ENCODE measurements at regions not wholly inside any gene's neighbourhood (a gene's known extent, or its start where the extent isn't known, plus 50 kb on each side); places are given as distances from the start of the nearest gene placed in this dataset.

DNA sequence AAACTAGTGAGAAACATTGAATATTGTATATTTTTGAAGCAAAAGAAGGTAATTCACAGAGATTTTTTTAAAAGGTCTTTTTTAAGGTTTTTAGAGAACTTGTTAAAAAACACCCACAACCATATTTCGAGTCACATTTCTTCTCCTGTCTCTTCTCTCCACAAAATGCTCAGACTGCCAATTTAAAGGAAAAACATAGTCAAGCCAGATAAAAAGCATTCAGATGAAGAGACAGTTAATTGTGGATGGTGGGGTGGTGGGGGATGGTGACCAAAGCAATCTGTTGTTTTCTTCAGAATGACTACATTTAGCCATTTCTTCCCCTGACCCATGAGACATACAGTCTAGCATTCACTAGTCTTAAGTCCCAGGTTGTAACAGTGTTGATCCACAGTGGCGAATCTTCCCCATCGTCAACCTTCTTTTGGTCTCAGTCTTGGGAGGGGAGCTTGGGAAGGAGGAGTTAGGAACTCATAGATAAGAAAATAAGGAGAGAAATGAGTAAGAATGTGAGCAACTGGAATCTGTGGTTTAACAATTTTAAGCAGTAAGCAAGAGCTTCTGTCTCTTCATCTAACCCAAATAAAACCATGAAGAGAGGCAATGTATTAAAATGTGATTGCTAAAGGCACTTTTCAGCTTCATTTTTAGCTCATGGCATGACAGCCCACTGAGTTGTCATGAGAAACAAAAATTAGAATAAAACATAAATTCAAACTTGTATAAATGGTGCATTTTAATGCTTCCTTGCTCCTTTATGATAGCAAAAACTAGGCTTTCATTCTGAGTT, 413.7 kb upstream of the FSHR start:
- no peaks in the 10 kb centered on the region for H3K9me3 ChIP-seq (ENCODE audit: insufficient read depth, low read depth, low read length)
- H3K4me1 ChIP-seq (ENCODE audit: insufficient read depth, low read length), result no peaks in the 10 kb centered on the region
- TF ChIP-seq CTCF (IDR thresholded peaks at IDR 0.05; ENCODE audit: insufficient read depth, low read depth, low read length) (no peak), EZH2 (IDR thresholded peaks at IDR 0.05; ENCODE audit: insufficient read depth, low read length) (no peak)
- no peak overlapping the region for H3K4me3 Mint-ChIP-seq (ENCODE audit: unreplicated experiment)
- H3K4me3 ChIP-seq (ENCODE audit: insufficient read depth, low read depth, low read length), result no peak overlapping the region
- no peaks in the 10 kb centered on the region for H3K9me3 Mint-ChIP-seq (ENCODE audit: unreplicated experiment)
- no peak overlapping the region for H3K27ac ChIP-seq (ENCODE audit: low read depth, low read length)
- H3K4me1 Mint-ChIP-seq (ENCODE audit: low read depth, unreplicated experiment), result peaks cover 8% of the 10 kb centered on the region
- H3K9ac ChIP-seq (ENCODE audit: low read length), result no peak overlapping the region
- no peaks in the 10 kb centered on the region for H3K36me3 ChIP-seq (ENCODE audit: insufficient read depth, low read length)
- no peaks in the 10 kb centered on the region for H4K20me1 ChIP-seq (ENCODE audit: insufficient read depth, low read length)
- no peak for FAIRE-seq
- H3K36me3 Mint-ChIP-seq (ENCODE audit: low read depth, unreplicated experiment), result no peaks in the 10 kb centered on the region
- H3K4me2 ChIP-seq (ENCODE audit: low read length), result no peak overlapping the region
- DNase-seq (ENCODE audit: low read depth), result no peak
- no peaks in the 10 kb centered on the region for H3K27me3 Mint-ChIP-seq (ENCODE audit: low read depth, unreplicated experiment)
- no peak overlapping the region for H3K27ac Mint-ChIP-seq (ENCODE audit: unreplicated experiment)
- H3K27me3 ChIP-seq (ENCODE audit: insufficient read depth, low read length), result no peaks in the 10 kb centered on the region
- H3K79me2 ChIP-seq (ENCODE audit: insufficient read depth, low read length), result no peaks in the 10 kb centered on the region
- H2AFZ ChIP-seq (ENCODE audit: low read depth, low read length), result no peak overlapping the region

DNA sequence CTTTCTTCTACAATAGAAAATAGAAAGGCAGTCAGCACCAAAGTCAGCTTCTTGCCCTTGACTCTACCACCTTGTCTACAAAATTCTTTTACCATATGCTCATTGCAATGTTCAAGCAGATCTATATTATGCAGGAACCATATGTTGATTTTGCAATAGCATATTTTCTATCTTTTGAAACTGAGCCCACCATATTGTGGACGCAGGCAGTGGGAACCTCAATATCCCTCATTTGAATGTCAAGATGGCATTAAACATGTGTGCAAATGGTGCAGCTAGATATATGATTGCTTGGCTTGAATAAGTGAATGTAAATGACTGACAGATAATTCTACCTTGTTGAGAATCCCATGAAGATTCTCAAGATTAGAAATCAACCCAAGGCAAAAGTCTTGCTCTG, 412.7 kb upstream of the FSHR start:
- Histone ChIP-seq H3K79me2 (ENCODE audit: insufficient read depth, low read length) (no peaks in the 10 kb centered on the region), H3K9me3 (ENCODE audit: insufficient read depth, low read depth, low read length) (no peaks in the 10 kb centered on the region), H3K4me3 (ENCODE audit: insufficient read depth, low read depth, low read length) (no peak overlapping the region), H3K4me2 (ENCODE audit: low read length) (no peak overlapping the region), H3K36me3 (ENCODE audit: insufficient read depth, low read length) (no peaks in the 10 kb centered on the region), H3K27ac (ENCODE audit: low read depth, low read length) (no peak overlapping the region), H3K27me3 (ENCODE audit: insufficient read depth, low read length) (no peaks in the 10 kb centered on the region), H4K20me1 (ENCODE audit: insufficient read depth, low read length) (no peaks in the 10 kb centered on the region), H3K4me1 (ENCODE audit: insufficient read depth, low read length) (no peaks in the 10 kb centered on the region), H3K9ac (ENCODE audit: low read length) (no peak overlapping the region), H2AFZ (ENCODE audit: low read depth, low read length) (no peak overlapping the region)
- no peak for TF ChIP-seq EZH2 (IDR thresholded peaks at IDR 0.05; ENCODE audit: insufficient read depth, low read length)
- TF ChIP-seq CTCF (IDR thresholded peaks at IDR 0.05; ENCODE audit: insufficient read depth, low read depth, low read length), result no peak
- Mint-ChIP-seq H3K27me3 (ENCODE audit: low read depth, unreplicated experiment) (no peaks in the 10 kb centered on the region), H3K36me3 (ENCODE audit: low read depth, unreplicated experiment) (no peaks in the 10 kb centered on the region), H3K4me1 (ENCODE audit: low read depth, unreplicated experiment) (peaks cover 8% of the 10 kb centered on the region), H3K4me3 (ENCODE audit: unreplicated experiment) (no peak overlapping the region), H3K9me3 (ENCODE audit: unreplicated experiment) (no peaks in the 10 kb centered on the region), H3K27ac (ENCODE audit: unreplicated experiment) (no peak overlapping the region)
- no peak for FAIRE-seq
- DNase-seq (ENCODE audit: low read depth), result no peak

DNA sequence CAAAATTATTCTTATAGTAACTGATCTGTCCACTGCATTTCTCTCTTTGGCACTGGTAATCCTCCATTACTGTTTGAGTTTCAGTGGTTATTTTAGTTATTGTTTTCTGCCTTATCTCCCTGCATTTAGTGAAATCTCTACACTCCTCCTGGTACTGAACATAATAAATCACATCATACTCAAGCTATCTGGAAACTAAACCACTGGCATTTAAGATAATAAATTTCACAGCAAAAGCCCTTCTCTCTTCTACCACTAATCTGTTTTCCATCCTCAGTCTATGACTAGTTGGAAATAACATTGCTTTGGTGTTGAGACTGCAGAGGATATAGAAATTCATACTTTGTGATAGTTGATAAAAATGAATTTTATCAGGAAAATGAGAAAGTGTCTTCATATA, 399.3 kb upstream of the FSHR start:
- Histone ChIP-seq H3K4me2 (ENCODE audit: low read length) (no peak overlapping the region), H3K27ac (ENCODE audit: low read depth, low read length) (no peak overlapping the region), H3K9me3 (ENCODE audit: insufficient read depth, low read depth, low read length) (no peaks in the 10 kb centered on the region), H3K4me1 (ENCODE audit: insufficient read depth, low read length) (no peaks in the 10 kb centered on the region), H3K79me2 (ENCODE audit: insufficient read depth, low read length) (no peaks in the 10 kb centered on the region), H2AFZ (ENCODE audit: low read depth, low read length) (no peak overlapping the region), H3K36me3 (ENCODE audit: insufficient read depth, low read length) (no peaks in the 10 kb centered on the region), H3K27me3 (ENCODE audit: insufficient read depth, low read length) (no peaks in the 10 kb centered on the region), H4K20me1 (ENCODE audit: insufficient read depth, low read length) (no peaks in the 10 kb centered on the region), H3K9ac (ENCODE audit: low read length) (no peak overlapping the region), H3K4me3 (ENCODE audit: insufficient read depth, low read depth, low read length) (no peak overlapping the region)
- Mint-ChIP-seq H3K36me3 (ENCODE audit: low read depth, unreplicated experiment) (no peaks in the 10 kb centered on the region), H3K27ac (ENCODE audit: unreplicated experiment) (no peak overlapping the region), H3K9me3 (ENCODE audit: unreplicated experiment) (no peaks in the 10 kb centered on the region), H3K4me1 (ENCODE audit: low read depth, unreplicated experiment) (peaks cover 2% of the 10 kb centered on the region), H3K27me3 (ENCODE audit: low read depth, unreplicated experiment) (no peaks in the 10 kb centered on the region), H3K4me3 (ENCODE audit: unreplicated experiment) (no peak overlapping the region)
- FAIRE-seq (no peak), DNase-seq (ENCODE audit: low read depth) (no peak)
- TF ChIP-seq CTCF (IDR thresholded peaks at IDR 0.05; ENCODE audit: insufficient read depth, low read depth, low read length) (no peak), EZH2 (IDR thresholded peaks at IDR 0.05; ENCODE audit: insufficient read depth, low read length) (no peak)
